Breast epithelium (tissue), 4 donors: ENCODE measurements at regions not wholly inside any gene's neighbourhood (a gene's known extent, or its start where the extent isn't known, plus 50 kb on each side); places are given as distances from the start of the nearest gene placed in this dataset.

ENCODE experiments used
- DNase-seq, 2 donors: peaks; one replicate each; pipeline ENCODE4 v3.0.0-alpha.2; 2019; ENCODE audit warnings: low spot score in 2 of 2
- H3K27ac ChIP-seq, 2 donors: fragments of 200-600 bp; sonication (generic) in 1 of 2; one replicate each; pipeline ENCODE4 v1.5.1; 2016 to 2019; ENCODE audit warnings: mild to moderate bottlenecking in 1 of 2
- H3K27me3 ChIP-seq, 2 donors: fragments of 200-600 bp; sonication (generic) in 1 of 2; one replicate each; pipeline versions ENCODE4 v1.5.1 to v1.6.0; 2017 to 2019; ENCODE audit warnings: control low read depth in 1 of 2, mild to moderate bottlenecking in 1 of 2
- H3K36me3 ChIP-seq: fragments of 200-600 bp; one replicate; pipeline ENCODE4 v1.5.1; 2019
- H3K4me1 ChIP-seq, 2 donors: fragments of 200-600 bp; sonication (generic); one replicate each; pipeline ENCODE4 v1.5.1; 2016 to 2019; ENCODE audit warnings: control low read depth in 1 of 2
- H3K4me3 ChIP-seq, 3 donors: fragments of 200-600 bp; sonication (generic); 1 replicate in 2 of 3; 2 replicates in 1 of 3; pipeline ENCODE4 v1.5.1; 2016 to 2019; ENCODE audit warnings: mild to moderate bottlenecking in 3 of 3, moderate library complexity in 2 of 3
- H3K9me3 ChIP-seq, 2 donors: fragments of 200-600 bp; sonication (generic) in 1 of 2; one replicate each; pipeline ENCODE4 v1.5.1; 2016 to 2019; ENCODE audit warnings: control low read depth in 1 of 2
- POLR2A ChIP-seq: fragments of 450-650 bp; IDR thresholded peaks from one replicate; pipeline ENCODE4 v1.6.1; 2016; ENCODE audit warnings: antibody characterized with exemption, mild to moderate bottlenecking, moderate library complexity
- POLR2AphosphoS5 ChIP-seq, 3 donors: sonication (generic); formaldehyde crosslinking; IDR thresholded peaks; one replicate each; pipeline ENCODE4 v1.6.1; 2017; ENCODE audit warnings: antibody characterized with exemption in 3 of 3
- intact Hi-C: fragments of 100-400 bp; cut with DNase I; formaldehyde crosslinking; loops from one replicate; pipeline ENCODE4 v1.15.1; 2023; ENCODE audit warnings: low total_unique reads
- TF ChIP-seq, protein P1 (sequence below), 3 donors: fragments of 450-650 bp; IDR thresholded peaks; one replicate each; pipeline ENCODE4 v1.5.1; 2016 to 2017; ENCODE audit warnings: antibody characterized with exemption in 3 of 3, mild to moderate bottlenecking in 3 of 3, moderate library complexity in 3 of 3

DNA sequence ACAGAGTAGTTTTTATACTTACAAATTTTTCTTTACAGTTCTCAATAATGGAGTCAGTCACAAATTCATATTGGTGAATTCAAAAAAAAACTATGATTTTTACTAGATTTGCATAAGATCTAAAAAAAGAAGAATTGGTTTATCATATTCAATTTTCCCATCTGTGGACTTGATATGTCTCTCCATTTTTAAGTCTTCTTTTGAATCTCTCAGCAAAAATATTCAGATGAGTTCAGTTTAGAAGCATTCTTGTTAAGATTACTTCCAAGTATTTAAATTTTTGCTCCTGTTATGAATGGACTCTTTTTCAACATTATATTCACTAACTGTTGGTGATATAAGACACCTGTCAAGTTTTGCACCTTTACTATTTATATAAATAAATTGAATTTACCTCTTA lies 360.6 kb upstream of the FLRT2 start:
- Histone ChIP-seq H3K36me3 (no peaks in the 10 kb centered on the region), H3K4me1 (no peaks in the 10 kb centered on the region), H3K9me3 (no peaks in the 10 kb centered on the region), H3K27me3 (no peaks in the 10 kb centered on the region), H3K27ac (no peak overlapping the region), H3K4me3 (no peak overlapping the region)
- TF ChIP-seq POLR2A (no peak), POLR2AphosphoS5 (IDR thresholded peaks at IDR 0.05) (no peak)
- TF ChIP-seq, protein P1, sequence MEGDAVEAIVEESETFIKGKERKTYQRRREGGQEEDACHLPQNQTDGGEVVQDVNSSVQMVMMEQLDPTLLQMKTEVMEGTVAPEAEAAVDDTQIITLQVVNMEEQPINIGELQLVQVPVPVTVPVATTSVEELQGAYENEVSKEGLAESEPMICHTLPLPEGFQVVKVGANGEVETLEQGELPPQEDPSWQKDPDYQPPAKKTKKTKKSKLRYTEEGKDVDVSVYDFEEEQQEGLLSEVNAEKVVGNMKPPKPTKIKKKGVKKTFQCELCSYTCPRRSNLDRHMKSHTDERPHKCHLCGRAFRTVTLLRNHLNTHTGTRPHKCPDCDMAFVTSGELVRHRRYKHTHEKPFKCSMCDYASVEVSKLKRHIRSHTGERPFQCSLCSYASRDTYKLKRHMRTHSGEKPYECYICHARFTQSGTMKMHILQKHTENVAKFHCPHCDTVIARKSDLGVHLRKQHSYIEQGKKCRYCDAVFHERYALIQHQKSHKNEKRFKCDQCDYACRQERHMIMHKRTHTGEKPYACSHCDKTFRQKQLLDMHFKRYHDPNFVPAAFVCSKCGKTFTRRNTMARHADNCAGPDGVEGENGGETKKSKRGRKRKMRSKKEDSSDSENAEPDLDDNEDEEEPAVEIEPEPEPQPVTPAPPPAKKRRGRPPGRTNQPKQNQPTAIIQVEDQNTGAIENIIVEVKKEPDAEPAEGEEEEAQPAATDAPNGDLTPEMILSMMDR (IDR thresholded peaks at IDR 0.05): no peak
- intact Hi-C loops: no loop called here
- DNase-seq: no peak

DNA sequence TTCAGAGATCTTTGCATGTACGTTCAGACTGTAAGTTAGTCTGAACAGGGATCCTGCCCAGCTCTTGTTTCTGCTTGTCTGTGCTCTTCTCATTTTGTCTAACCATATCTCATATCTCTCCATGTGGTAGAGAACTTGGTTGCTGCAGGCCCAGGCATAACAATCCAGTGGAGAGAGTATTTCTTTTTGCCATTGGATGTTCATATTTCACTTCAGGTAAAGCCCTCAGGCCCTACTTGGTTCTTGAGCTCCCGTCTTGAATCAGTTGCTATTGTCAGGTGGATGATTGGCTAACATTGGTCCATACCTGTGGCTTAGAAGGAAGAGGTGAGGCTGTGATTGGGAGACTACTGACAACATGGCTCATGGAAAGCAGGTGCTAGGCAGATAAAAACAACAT lies 357.7 kb upstream of the FLRT2 start:
- Histone ChIP-seq H3K36me3 (no peaks in the 10 kb centered on the region), H3K4me1 (no peaks in the 10 kb centered on the region), H3K27ac (no peak overlapping the region), H3K27me3 (no peaks in the 10 kb centered on the region), H3K9me3 (no peaks in the 10 kb centered on the region), H3K4me3 (no peak overlapping the region)
- TF ChIP-seq POLR2A: no peak
- TF ChIP-seq, protein P1 (IDR thresholded peaks at IDR 0.05): no peak
- no peak for TF ChIP-seq POLR2AphosphoS5 (IDR thresholded peaks at IDR 0.05)
- DNase-seq: no peak
- intact Hi-C loops: no loop called here

DNA sequence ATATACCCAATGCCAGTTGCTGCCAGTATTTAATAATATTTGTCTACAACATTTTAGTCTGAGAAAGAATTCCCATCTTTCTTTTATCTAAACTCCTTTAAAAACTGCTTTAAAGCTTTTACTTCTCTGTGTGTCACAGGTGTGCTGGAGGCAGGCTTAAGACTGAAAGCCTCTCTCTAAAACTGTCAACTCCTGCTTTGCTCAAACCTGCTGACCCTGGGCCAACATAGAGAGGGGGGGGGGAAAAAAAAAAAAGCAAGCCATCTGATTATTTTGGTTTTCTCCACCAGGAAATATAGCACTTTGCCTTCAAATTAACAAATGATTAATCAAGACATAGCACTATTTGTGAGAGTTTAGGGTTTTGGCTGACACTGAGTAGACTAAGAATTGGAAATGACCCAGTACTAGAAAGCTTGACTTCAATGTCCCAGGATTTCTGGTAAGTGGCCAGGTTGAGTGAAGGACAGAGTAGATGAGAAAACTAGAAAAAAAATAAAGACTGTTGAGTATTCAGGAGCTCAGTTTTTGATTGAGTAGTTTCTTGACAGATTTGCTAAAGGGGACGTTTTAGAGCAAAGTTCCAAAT lies 357.0 kb upstream of the FLRT2 start:
- Histone ChIP-seq H3K36me3 (no peaks in the 10 kb centered on the region), H3K27ac (no peak overlapping the region), H3K27me3 (no peaks in the 10 kb centered on the region), H3K4me1 (no peaks in the 10 kb centered on the region), H3K9me3 (no peaks in the 10 kb centered on the region), H3K4me3 (no peak overlapping the region)
- DNase-seq: no peak
- intact Hi-C loops: no loop called here
- no peak for TF ChIP-seq POLR2A
- TF ChIP-seq POLR2AphosphoS5 (IDR thresholded peaks at IDR 0.05): no peak
- TF ChIP-seq, protein P1 (IDR thresholded peaks at IDR 0.05): no peak

DNA sequence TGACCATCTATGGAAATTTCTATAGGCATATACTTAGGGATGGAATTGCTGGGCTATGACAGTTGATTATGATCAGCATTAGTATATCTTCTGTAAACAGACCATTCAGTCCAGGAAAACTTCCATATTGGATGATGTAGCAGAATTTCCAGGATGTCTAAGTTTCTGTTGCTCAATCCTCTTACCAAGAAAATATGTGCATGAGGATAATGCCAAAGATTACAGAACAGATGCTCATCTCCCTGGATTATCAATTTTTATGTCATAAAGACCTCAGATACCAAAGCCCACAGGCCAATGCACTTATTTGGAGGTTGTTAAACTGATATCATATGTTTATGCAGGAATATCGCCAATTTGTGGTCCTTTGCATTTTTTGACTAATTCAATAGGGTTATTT lies 354.4 kb upstream of the FLRT2 start:
- no peak overlapping the region for H3K27ac ChIP-seq
- H3K9me3 ChIP-seq: peaks cover 0 to 3% of the 10 kb centered on the region in 2 donors
- no peak overlapping the region for H3K4me3 ChIP-seq
- no peak for TF ChIP-seq POLR2AphosphoS5 (IDR thresholded peaks at IDR 0.05)
- TF ChIP-seq, protein P1 (IDR thresholded peaks at IDR 0.05): no peak
- no peak for TF ChIP-seq POLR2A
- intact Hi-C loops: no loop called here
- H3K27me3 ChIP-seq: no peaks in the 10 kb centered on the region
- no peaks in the 10 kb centered on the region for H3K4me1 ChIP-seq
- no peak for DNase-seq
- no peaks in the 10 kb centered on the region for H3K36me3 ChIP-seq

DNA sequence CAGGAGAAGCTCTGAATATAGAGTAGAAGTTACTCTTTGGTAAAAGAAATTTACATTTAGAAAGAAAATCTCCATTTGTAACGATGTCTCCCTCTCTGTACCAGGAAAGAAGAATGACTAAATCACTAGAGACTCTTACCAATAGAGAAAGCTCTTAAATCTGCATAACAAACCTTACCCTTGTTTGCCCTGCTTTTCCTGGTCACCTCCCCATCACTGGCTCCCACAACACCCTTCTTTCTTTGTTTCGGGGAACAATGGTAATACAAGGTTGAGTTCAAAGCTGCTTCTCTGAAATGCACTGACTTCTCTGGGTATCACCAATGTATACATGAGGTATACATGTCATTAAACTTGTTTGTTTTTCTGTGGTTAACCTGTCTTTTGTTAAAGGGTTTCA lies 351.1 kb upstream of the FLRT2 start:
- Histone ChIP-seq H3K4me3 (no peak overlapping the region), H3K36me3 (no peaks in the 10 kb centered on the region), H3K27me3 (no peaks in the 10 kb centered on the region), H3K27ac (no peak overlapping the region), H3K9me3 (peaks cover 0 to 3% of the 10 kb centered on the region in 2 donors), H3K4me1 (no peaks in the 10 kb centered on the region)
- no peak for DNase-seq
- TF ChIP-seq, protein P1 (IDR thresholded peaks at IDR 0.05): no peak
- TF ChIP-seq POLR2AphosphoS5 (IDR thresholded peaks at IDR 0.05) (no peak), POLR2A (no peak)
- intact Hi-C loops: no loop called here
